Common myeloid progenitor, CD34-positive (primary cell): ENCODE measurements at regions not wholly inside any gene's neighbourhood (a gene's known extent, or its start where the extent isn't known, plus 50 kb on each side); places are given as distances from the start of the nearest gene placed in this dataset.

Source experiments
- CTCF ChIA-PET: fragments of 350-600 bp; sonication (Branson Sonifier 250); formaldehyde crosslinking; loops from one replicate; lab custom pipeline; 2021; ENCODE audit warnings: antibody characterized with exemption; lab: Charles Lee
- POLR2A ChIA-PET: fragments of 350-600 bp; sonication (Branson Sonifier 250); formaldehyde crosslinking; loops from one replicate; lab custom pipeline; 2021; ENCODE audit warnings: antibody characterized with exemption; lab: Charles Lee
- DNase-seq, 3 donors: peaks; one replicate each; pipeline versions ENCODE4 v3.0.0 to v3.0.0-alpha.2; 2013
- H3K27ac ChIP-seq, 2 experiments: 1 replicate in 1 of 2; 2 replicates in 1 of 2; pipeline ENCODE4 v1.7.0; 2013; ENCODE audit warnings: inconsistent platforms in 2 of 2, low read length in 2 of 2, mild to moderate bottlenecking in 2 of 2, low read depth in 1 of 2, moderate library complexity in 1 of 2; ENCODE audit not compliant: severe bottlenecking in 2 of 2, insufficient read depth in 1 of 2, poor library complexity in 1 of 2
- H3K27me3 ChIP-seq, 5 experiments: replicated peaks in 2 of 5; 1 replicate in 3 of 5; 2 replicates in 2 of 5; pipeline versions ENCODE4 v1.6.1 to v1.7.0; 2013; ENCODE audit warnings: low read length in 4 of 5, mild to moderate bottlenecking in 2 of 5, moderate library complexity in 2 of 5, inconsistent platforms in 1 of 5; ENCODE audit not compliant: insufficient read depth in 5 of 5, control insufficient read depth in 4 of 5
- H3K36me3 ChIP-seq, 4 experiments: 1 replicate in 2 of 4; 2 replicates in 2 of 4; pipeline versions ENCODE4 v1.6.1 to v1.7.0; 2013; ENCODE audit warnings: low read length in 3 of 4, control low read depth in 1 of 4, mild to moderate bottlenecking in 1 of 4; ENCODE audit not compliant: control insufficient read depth in 4 of 4, insufficient read depth in 4 of 4
- H3K4me1 ChIP-seq, 4 experiments: 1 replicate in 3 of 4; 2 replicates in 1 of 4; pipeline versions ENCODE4 v1.6.1 to v1.7.1; 2013; ENCODE audit warnings: low read length in 3 of 4, mild to moderate bottlenecking in 3 of 4, control low read depth in 1 of 4, inconsistent platforms in 1 of 4, moderate library complexity in 1 of 4; ENCODE audit not compliant: control insufficient read depth in 4 of 4, insufficient read depth in 4 of 4; ENCODE audit errors: control extremely low read depth in 1 of 4
- H3K4me3 ChIP-seq, 7 experiments: 1 replicate in 4 of 7; 2 replicates in 3 of 7; pipeline versions ENCODE4 v1.5.1 to v1.7.0; 2013; ENCODE audit warnings: mild to moderate bottlenecking in 7 of 7, low read length in 6 of 7, moderate library complexity in 6 of 7, inconsistent platforms in 2 of 7, low read depth in 2 of 7, control low read depth in 1 of 7; ENCODE audit not compliant: insufficient read depth in 4 of 7, control insufficient read depth in 1 of 7; ENCODE audit errors: extremely low read depth in 1 of 7
- H3K9me3 ChIP-seq, 5 experiments: 1 replicate in 4 of 5; 2 replicates in 1 of 5; pipeline versions ENCODE4 v1.6.1 to v1.7.1; 2013; ENCODE audit warnings: low read length in 4 of 5, mild to moderate bottlenecking in 2 of 5, inconsistent platforms in 1 of 5, low read depth in 1 of 5, moderate library complexity in 1 of 5; ENCODE audit not compliant: control insufficient read depth in 4 of 5, insufficient read depth in 2 of 5; ENCODE audit errors: control extremely low read depth in 1 of 5
- WGBS: methylation state at CpG from one replicate; pipeline ENCODE4 v1.1.5; 2013; ENCODE audit not compliant: insufficient coverage; 5-methylcytosine and 5-hydroxymethylcytosine counted together

GRCh38 chr5:158172005-158172404 is 313.1 kb upstream of the CLINT1 start:
- Histone ChIP-seq H3K36me3 (no peaks in the 10 kb centered on the region), H3K4me3 (no peak overlapping the region), H3K4me1 (no peaks in the 10 kb centered on the region), H3K27me3 (peaks cover 0 to 4% (median 3%) of the 10 kb centered on the region in 5 experiments), H3K27ac (no peak overlapping the region), H3K9me3 (no peaks in the 10 kb centered on the region)
- ChIA-PET POLR2A (no interaction called here), CTCF (interaction anchor here (0.7 to 2.4 kb wide), 7 partner anchors 19 to 960 kb away, joined by 3 to 14 read pairs (median 3); no protein-coding TSS in a partner anchor)
- WGBS: 90% methylated on average over 1 of the region's 2 CpGs
- DNase-seq: no peak

GRCh38 chr5:158170534-158170933 is 311.6 kb upstream of the CLINT1 start:
- POLR2A ChIA-PET: no interaction called here
- peaks cover 0 to 3% (median under 1%) of the 10 kb centered on the region in 5 experiments for H3K27me3 ChIP-seq
- H3K36me3 ChIP-seq: no peaks in the 10 kb centered on the region
- no peaks in the 10 kb centered on the region for H3K4me1 ChIP-seq
- no peak overlapping the region for H3K27ac ChIP-seq
- CTCF ChIA-PET: interaction anchor here (0.9 to 1.8 kb wide), 5 partner anchors 10 to 937 kb away, joined by 3 to 8 read pairs (median 4); no protein-coding TSS in a partner anchor
- DNase-seq: no peak
- no peaks in the 10 kb centered on the region for H3K9me3 ChIP-seq
- no CpG with 5 or more reads among the region's 2 CpGs for WGBS
- no peak overlapping the region for H3K4me3 ChIP-seq

- no peak overlapping the region for H3K4me3 ChIP-seq
- 93% methylated on average over 3 of the region's 3 CpGs for WGBS
- H3K27me3 ChIP-seq: peaks cover 0 to 3% (median 0%) of the 10 kb centered on the region in 5 experiments
- no peak overlapping the region for H3K27ac ChIP-seq
- no peaks in the 10 kb centered on the region for H3K4me1 ChIP-seq
- ChIA-PET CTCF (interaction anchor here (1.1 to 1.8 kb wide), 4 partner anchors 95 to 937 kb away, joined by 3 to 8 read pairs (median 6); no protein-coding TSS in a partner anchor), POLR2A (no interaction called here)
- H3K36me3 ChIP-seq: no peaks in the 10 kb centered on the region
- no peaks in the 10 kb centered on the region for H3K9me3 ChIP-seq
- no peak for DNase-seq
Observed at GRCh38 chr5:158170060-158170459, 311.1 kb upstream of the CLINT1 start.

GRCh38 chr5:158166424-158166823 is 307.5 kb upstream of the CLINT1 start:
- DNase-seq: no peak
- ChIA-PET CTCF (interaction anchor here (1.4 kb wide), 1 partner anchor 8 kb away, joined by 6 read pairs; no protein-coding TSS in a partner anchor), POLR2A (no interaction called here)
- H3K4me3 ChIP-seq: no peak overlapping the region
- H3K9me3 ChIP-seq: no peaks in the 10 kb centered on the region
- 62% methylated on average over 5 of the region's 5 CpGs for WGBS
- H3K27me3 ChIP-seq: no peaks in the 10 kb centered on the region
- no peaks in the 10 kb centered on the region for H3K36me3 ChIP-seq
- peaks cover 0 to 2% (median 0%) of the 10 kb centered on the region in 4 experiments for H3K4me1 ChIP-seq
- H3K27ac ChIP-seq: no peak overlapping the region

- DNase-seq: no peak
- peaks cover 0 to 2% (median 0%) of the 10 kb centered on the region in 4 experiments for H3K4me1 ChIP-seq
- H3K36me3 ChIP-seq: no peaks in the 10 kb centered on the region
- H3K4me3 ChIP-seq: no peak overlapping the region
- H3K27me3 ChIP-seq: no peaks in the 10 kb centered on the region
- peaks cover 0 to 2% (median 0%) of the 10 kb centered on the region in 5 experiments for H3K9me3 ChIP-seq
- ChIA-PET POLR2A (no interaction called here), CTCF (interaction anchor here (1.4 kb wide), 1 partner anchor 9 kb away, joined by 6 read pairs; no protein-coding TSS in a partner anchor)
- no peak overlapping the region for H3K27ac ChIP-seq
Observed at GRCh38 chr5:158165647-158166046, 306.7 kb upstream of the CLINT1 start.

- CTCF ChIA-PET: no interaction called here
Observed at GRCh38 chr5:158164296-158165047, 305.5 kb upstream of the CLINT1 start.

More at GRCh38 chr5:158164296-158165047, 305.5 kb upstream of the CLINT1 start:
- no peak overlapping the region for H3K4me3 ChIP-seq
- H3K36me3 ChIP-seq: no peaks in the 10 kb centered on the region
- no peak for DNase-seq
- H3K27me3 ChIP-seq: no peaks in the 10 kb centered on the region
- peaks cover 0 to 2% (median 0%) of the 10 kb centered on the region in 5 experiments for H3K9me3 ChIP-seq
- H3K4me1 ChIP-seq: peaks cover 0 to 2% (median 0%) of the 10 kb centered on the region in 4 experiments
- no peak overlapping the region for H3K27ac ChIP-seq
- 82% methylated on average over 3 of the region's 4 CpGs for WGBS
- POLR2A ChIA-PET: no interaction called here
